NCI-H2196 (cell line): ENCODE measurements at regions not wholly inside any gene's neighbourhood (a gene's known extent, or its start where the extent isn't known, plus 50 kb on each side); places are given as distances from the start of the nearest gene placed in this dataset.
"Not testable (repeated sequence)": the region's sequence is repeated elsewhere in the genome, so short reads cannot be mapped to it uniquely, and the experiment has no call there.

Experiments used
- DNase-seq: peaks from one replicate; lab custom pipeline; 2025; ENCODE audit not compliant: unreplicated experiment; lab: John Stamatoyannopoulos, UW

GRCh38 chr5:152688561-152689249 lies 283.6 kb upstream of the NMUR2 start:
- peak; percentile 25 for DNase-seq

- DNase-seq = no peak
These were observed 284.2 kb upstream of the NMUR2 start for GRCh38 chr5:152689250-152689711.

- DNase-seq = no peak
These were observed 289.2 kb upstream of the NMUR2 start for GRCh38 chr5:152694231-152694630.

GRCh38 chr5:152701305-152701949 lies 296.3 kb upstream of the NMUR2 start:
- DNase-seq = no peak

- no peak for DNase-seq
These were observed 299.2 kb upstream of the NMUR2 start for GRCh38 chr5:152704286-152704685.

GRCh38 chr5:152711801-152712388 lies 306.8 kb upstream of the NMUR2 start:
- DNase-seq = no peak

- DNase-seq = no peak
These were observed 312.3 kb upstream of the NMUR2 start for GRCh38 chr5:152717393-152717792.

- no peak for DNase-seq
These were observed 318.4 kb upstream of the NMUR2 start for GRCh38 chr5:152723482-152723881.

GRCh38 chr5:152730176-152730575 lies 325.1 kb upstream of the NMUR2 start:
- no peak for DNase-seq

- DNase-seq = no peak
These were observed 331.8 kb upstream of the NMUR2 start for GRCh38 chr5:152736906-152737305.

GRCh38 chr5:152739916-152740315 lies 334.8 kb upstream of the NMUR2 start:
- no peak for DNase-seq

GRCh38 chr5:152741126-152741525 lies 336.0 kb upstream of the NMUR2 start:
- not testable (repeated sequence) for DNase-seq

GRCh38 chr5:152787709-152788217 lies 382.7 kb upstream of the NMUR2 start:
- not testable (repeated sequence) for DNase-seq

GRCh38 chr5:152801886-152802285 lies 396.8 kb upstream of the NMUR2 start:
- DNase-seq = no peak

- no peak for DNase-seq
These were observed 399.1 kb upstream of the NMUR2 start for GRCh38 chr5:152804179-152804578.

- no peak for DNase-seq
These were observed 406.9 kb upstream of the NMUR2 start for GRCh38 chr5:152811988-152812387.

- DNase-seq = no peak
These were observed 408.4 kb upstream of the NMUR2 start for GRCh38 chr5:152813526-152813925.

- DNase-seq = no peak
These were observed 414.8 kb upstream of the NMUR2 start for GRCh38 chr5:152819891-152820290.

GRCh38 chr5:152824316-152824715 lies 419.2 kb upstream of the NMUR2 start:
- DNase-seq = no peak

- DNase-seq = no peak
These were observed 433.2 kb upstream of the NMUR2 start for GRCh38 chr5:152838241-152838786.

GRCh38 chr5:152844713-152845112 lies 439.6 kb upstream of the NMUR2 start:
- no peak for DNase-seq

GRCh38 chr5:152853361-152853760 lies 448.3 kb upstream of the NMUR2 start:
- no peak for DNase-seq
